Stimulated activated CD8-positive, alpha-beta memory T cell treated with anti-CD3 and anti-CD28 coated beads, Interleukin-4, amount 100 ng/mL, for 24 hours (primary cell): ENCODE measurements at regions not wholly inside any gene's neighbourhood (a gene's known extent, or its start where the extent isn't known, plus 50 kb on each side); places are given as distances from the start of the nearest gene placed in this dataset.
"Not testable (repeated sequence)": the region's sequence is repeated elsewhere in the genome, so short reads cannot be mapped to it uniquely, and the experiment has no call there.

Experiments used
- DNase-seq: peaks from one replicate; pipeline ENCODE4 v3.0.0-alpha.2; 2020; ENCODE audit warnings: low read depth

DNA sequence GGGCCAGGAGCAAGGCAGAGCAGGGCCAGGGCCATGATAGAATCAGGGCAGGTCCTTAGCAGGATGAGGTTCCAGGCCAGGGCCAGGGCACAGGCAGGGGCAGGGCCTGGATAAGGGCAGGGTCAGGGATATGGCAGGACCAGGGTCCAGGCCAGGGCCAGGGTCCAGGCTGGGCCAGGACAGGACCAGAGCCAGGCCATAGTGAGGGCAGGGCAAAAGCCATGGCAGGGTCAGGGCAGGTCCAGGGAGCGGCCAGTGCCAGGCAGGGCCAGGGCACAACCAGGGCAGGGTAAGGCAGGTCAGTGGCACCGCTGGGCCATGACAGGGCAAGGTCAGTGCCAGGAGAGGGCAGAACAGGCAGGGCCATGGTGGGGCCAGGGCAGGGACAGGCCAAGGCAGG lies 152.2 kb downstream of the LIPI start:
- no peak for DNase-seq

GRCh38 chr21:14057841-14058481 lies 152.8 kb downstream of the LIPI start:
- DNase-seq: not testable (repeated sequence)

GRCh38 chr21:14057313-14057712 lies 153.4 kb downstream of the LIPI start:
- DNase-seq: no peak

DNA sequence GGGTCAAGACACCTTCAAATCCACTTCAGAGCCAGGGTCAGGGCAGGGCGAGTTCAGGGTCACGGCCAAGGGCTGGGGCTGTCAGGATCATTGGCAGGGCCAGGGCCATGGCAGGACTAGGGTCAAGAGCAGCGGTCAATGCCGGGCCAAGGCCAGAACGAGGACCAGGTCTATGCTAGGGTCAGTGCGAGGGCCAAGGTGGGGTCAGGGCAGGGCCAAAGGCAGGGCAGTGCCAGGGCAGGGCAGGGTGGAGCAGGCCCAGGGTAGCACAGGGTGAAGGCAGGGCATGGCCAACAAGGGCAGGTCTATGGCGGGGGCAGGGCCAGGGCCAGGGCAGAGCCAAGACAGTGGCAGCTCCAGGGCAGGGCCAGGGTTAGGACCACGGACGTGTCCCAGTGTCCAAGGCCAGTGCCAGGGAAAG lies 154.0 kb downstream of the LIPI start:
- DNase-seq: no peak

DNA sequence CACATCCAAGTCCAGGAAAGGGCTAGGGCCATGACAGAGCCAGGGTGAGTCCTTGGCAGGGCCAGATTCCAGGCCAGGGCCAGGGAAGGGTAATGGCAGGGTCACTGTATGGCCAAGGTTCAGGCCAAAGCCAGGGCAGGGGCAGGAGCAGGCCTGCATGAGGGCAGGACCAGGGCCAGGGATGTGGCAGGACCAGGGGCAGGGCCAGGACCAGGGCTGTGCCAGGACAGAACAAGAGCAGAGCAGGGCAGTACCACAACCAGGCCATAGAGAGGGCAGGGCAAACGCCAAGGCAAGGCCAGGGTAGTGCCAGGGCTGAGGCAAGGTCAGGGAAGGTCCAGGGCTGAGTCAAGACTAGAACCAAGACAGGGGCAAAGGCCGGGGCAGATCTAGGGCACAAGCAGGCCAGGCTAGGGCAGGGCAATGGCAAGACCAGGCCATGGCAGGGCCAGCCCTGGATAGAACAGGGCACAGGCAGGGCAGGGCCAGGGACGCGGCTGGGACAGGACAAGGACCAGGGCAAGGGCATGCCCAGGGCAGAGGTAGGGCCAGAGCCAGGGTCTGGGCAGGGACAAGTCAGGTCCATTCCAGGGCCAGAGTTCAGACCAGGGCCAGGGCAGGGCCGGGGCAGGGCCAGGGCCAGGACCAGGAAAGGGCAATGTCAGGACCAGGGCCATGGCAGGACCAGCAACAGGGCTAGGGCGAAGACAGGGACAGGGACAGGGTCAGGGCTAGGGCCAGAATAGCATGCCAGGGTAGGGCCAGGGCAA lies 154.8 kb downstream of the LIPI start:
- DNase-seq: not testable (repeated sequence)

DNA sequence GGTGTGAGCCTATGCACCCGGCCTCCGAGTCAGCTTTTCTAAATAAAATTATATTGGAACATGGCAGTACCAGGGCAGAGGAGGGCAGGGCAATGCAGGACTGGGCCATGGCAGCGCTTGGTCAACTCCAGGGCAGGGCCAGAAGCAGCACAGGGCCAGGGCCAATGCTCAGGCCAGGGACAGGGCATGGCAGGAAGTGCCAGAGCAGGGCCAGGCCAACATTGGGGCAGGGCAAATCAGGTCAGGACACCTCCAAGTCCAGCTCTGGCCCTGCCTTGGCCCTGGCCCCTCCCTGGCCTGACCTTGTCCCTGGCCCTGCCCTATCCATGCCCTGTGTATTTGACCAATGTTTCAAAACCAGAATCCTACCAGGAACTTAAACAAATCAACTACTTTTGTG lies 156.1 kb downstream of the LIPI start:
- no peak for DNase-seq

- DNase-seq: no peak
These were observed 160.6 kb downstream of the LIPI start for GRCh38 chr21:14050121-14050520.

GRCh38 chr21:14046401-14046800 lies 164.4 kb downstream of the LIPI start:
- DNase-seq: no peak

DNA sequence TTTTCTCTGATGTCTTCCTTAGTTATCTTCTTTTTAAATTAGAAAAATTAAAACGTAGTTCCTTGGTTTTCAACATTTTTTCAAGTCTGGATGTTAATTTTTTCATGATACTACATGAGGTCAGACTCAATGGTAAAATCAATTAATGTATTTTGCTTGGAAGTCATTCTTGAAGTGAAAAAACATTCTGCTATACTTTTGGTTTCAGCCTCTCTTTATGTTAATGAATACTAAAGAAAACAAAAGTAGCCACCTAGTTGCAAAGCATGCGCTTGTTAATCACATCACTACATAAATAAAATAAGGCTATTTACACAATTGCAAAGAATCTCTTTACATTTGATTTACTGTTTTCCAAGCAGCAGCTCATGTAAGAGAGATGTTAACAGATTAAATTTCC lies 170.4 kb downstream of the LIPI start:
- no peak for DNase-seq

GRCh38 chr21:14028619-14029018 lies 182.1 kb downstream of the LIPI start:
- DNase-seq: not testable (repeated sequence)

GRCh38 chr21:14027235-14027869 lies 183.4 kb downstream of the LIPI start:
- DNase-seq: peak; percentile 78

- not testable (repeated sequence) for DNase-seq
These were observed 190.6 kb downstream of the LIPI start for GRCh38 chr21:14020108-14020507.

GRCh38 chr21:14015841-14016240 lies 194.9 kb downstream of the LIPI start:
- DNase-seq: not testable (repeated sequence)

GRCh38 chr21:14013623-14014498 lies 196.9 kb downstream of the LIPI start:
- DNase-seq: not testable (repeated sequence)

GRCh38 chr21:14013056-14013603 lies 197.6 kb downstream of the LIPI start:
- DNase-seq: no peak

- no peak for DNase-seq
These were observed 198.3 kb downstream of the LIPI start for GRCh38 chr21:14012409-14012808.

DNA sequence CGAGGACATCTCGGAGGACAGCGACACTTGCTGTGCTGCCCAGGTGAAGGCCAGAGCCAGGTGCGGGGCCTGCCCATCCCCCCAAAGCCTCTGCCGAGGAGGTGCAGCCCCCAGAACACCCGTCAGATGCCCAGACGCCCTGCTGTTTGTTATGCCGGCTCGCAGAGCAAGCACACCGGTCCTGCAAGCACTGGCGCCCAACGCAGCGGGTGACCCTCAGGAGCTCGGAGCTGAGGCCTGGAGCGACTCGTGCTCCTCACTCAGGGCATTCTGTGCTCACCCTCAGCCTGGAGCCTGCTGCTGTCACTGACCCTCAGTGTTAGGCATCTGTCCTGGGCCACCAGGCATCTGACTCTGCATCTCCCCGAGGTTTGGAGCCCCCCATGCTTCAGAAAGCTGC lies 199.0 kb downstream of the LIPI start:
- not testable (repeated sequence) for DNase-seq

- DNase-seq: not testable (repeated sequence)
These were observed 199.6 kb downstream of the LIPI start for GRCh38 chr21:14011149-14011548.

GRCh38 chr21:14010729-14011128 lies 200.0 kb downstream of the LIPI start:
- DNase-seq: no peak

DNA sequence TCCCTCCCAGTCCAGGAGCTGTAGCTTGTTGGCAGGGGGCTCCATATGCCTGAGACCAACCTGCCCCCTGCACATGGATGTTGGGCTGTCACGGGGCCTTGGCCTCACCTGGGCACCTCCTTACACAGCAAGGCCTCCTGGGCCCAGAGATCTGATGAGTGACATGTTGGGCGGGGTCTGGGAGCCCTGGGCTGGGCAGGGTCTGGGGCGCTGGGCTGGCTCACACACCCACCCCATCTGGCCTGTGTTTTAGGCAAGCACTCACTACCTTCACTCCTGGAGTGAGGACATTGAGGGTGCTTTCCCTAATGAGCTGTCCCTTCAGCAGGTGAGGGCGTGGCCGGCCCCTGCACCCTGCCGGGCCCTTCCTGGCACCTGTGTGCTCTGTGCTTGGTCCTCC lies 200.8 kb downstream of the LIPI start:
- DNase-seq: not testable (repeated sequence)

DNA sequence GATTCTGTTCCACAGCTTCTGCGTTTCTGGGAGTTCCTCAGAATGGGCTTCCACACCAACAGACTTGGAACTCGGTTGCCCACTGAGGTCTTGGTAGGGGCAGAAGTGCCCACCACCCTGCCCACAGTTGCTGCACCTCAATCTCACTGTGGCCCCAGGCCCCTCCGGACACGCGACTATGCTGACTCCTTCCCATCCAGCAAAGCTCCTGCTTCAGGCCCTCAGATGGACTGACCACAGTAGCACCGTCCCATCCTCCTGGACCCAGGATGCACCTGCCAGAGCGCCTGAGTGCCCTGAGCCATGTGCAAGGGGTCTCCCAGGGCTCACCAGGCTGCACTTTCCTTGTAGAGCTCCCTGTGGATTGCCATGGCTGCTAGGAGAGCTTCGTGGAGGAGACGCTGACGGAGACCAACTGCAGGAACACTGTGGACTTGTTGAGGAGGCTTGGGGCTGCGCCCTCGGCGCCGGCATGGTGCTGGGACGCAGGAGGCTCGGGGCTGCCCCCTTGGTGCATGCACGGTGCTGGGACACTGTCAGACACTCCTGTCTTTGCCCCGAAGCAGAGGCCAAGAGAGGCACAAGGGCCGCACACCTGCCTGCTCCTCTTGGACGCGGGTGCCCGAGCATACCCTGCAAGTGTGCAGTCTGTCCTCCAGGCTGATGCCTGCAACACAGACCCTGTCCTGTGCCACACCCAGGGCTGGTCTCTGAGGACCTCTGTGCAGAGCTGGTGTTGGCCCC lies 201.3 kb downstream of the LIPI start:
- not testable (repeated sequence) for DNase-seq
